Bronchial epithelial cell (primary cell): ENCODE measurements at regions not wholly inside any gene's neighbourhood (a gene's known extent, or its start where the extent isn't known, plus 50 kb on each side); places are given as distances from the start of the nearest gene placed in this dataset.

ENCODE experiments used
- DNase-seq: peaks from one replicate; pipeline ENCODE4 v3.0.0-alpha.2; 2010; ENCODE audit warnings: low read depth
- FAIRE-seq: peaks from 2 replicates; lab custom pipeline; 2011; peaks lifted over from hg19 to GRCh38; lab: Jason Lieb, UNC
- H3K27me3 ChIP-seq: 2 replicates; pipeline ENCODE4 v1.5.1; 2011; ENCODE audit warnings: low read length; ENCODE audit not compliant: control insufficient read depth, insufficient read depth
- H3K36me3 ChIP-seq: 2 replicates; pipeline ENCODE4 v1.5.1; 2011; ENCODE audit warnings: low read length; ENCODE audit not compliant: control insufficient read depth, insufficient read depth
- H3K4me3 ChIP-seq: 2 replicates; pipeline ENCODE4 v1.5.1; 2011; ENCODE audit warnings: mild to moderate bottlenecking, low read depth, low read length, control low read depth
- TF ChIP-seq, protein P1 (sequence below): IDR thresholded peaks from 2 replicates; pipeline ENCODE4 v1.5.1; 2011; ENCODE audit warnings: mild to moderate bottlenecking, moderate library complexity, low read length, control low read depth, inconsistent platforms; ENCODE audit not compliant: insufficient read depth, severe bottlenecking

DNA sequence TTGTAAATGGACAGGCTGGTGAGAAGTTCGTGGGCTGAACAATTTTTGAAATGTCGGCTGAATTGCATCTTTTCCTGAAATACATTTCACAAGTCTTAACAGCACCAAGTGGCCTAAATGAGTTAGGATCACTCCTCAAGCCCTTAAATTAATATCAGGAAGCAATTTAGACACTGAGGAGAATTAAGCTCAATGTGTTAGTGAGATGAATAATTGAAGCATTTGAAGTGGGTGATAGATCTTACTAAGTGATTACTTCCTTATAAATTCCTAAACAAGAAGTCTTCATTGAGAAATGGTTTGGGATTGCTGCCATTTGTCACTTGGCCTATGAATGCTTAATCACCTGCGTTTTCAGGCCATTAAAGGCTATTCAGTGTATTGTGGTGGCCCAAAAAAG is 116.8 kb downstream of the NAA11 start:
- TF ChIP-seq, protein P1, sequence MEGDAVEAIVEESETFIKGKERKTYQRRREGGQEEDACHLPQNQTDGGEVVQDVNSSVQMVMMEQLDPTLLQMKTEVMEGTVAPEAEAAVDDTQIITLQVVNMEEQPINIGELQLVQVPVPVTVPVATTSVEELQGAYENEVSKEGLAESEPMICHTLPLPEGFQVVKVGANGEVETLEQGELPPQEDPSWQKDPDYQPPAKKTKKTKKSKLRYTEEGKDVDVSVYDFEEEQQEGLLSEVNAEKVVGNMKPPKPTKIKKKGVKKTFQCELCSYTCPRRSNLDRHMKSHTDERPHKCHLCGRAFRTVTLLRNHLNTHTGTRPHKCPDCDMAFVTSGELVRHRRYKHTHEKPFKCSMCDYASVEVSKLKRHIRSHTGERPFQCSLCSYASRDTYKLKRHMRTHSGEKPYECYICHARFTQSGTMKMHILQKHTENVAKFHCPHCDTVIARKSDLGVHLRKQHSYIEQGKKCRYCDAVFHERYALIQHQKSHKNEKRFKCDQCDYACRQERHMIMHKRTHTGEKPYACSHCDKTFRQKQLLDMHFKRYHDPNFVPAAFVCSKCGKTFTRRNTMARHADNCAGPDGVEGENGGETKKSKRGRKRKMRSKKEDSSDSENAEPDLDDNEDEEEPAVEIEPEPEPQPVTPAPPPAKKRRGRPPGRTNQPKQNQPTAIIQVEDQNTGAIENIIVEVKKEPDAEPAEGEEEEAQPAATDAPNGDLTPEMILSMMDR, result no peak
- DNase-seq (no peak), FAIRE-seq (no peak)
- H3K36me3 ChIP-seq, result no peaks in the 10 kb centered on the region
- H3K4me3 ChIP-seq, result no peak overlapping the region
- no peaks in the 10 kb centered on the region for H3K27me3 ChIP-seq

DNA sequence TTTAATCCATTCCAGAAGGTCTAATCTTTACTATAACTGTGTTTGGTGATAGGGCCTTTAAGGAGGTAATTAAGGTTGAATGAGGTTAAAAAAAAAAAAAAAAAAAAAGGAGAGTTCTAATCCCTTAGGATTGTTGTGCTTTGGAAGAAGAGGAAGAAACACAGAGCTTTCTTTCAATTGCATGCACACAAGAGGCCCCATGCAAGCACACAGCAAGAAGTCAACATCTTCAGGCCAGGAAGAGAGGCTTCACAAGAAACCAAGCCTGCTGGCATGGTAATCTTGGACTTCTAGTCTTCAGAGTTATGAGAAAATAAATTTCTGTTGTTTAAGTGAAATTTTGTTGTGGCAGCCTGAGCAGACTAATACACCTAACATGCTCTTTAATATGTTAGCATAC is 118.6 kb downstream of the NAA11 start:
- Histone ChIP-seq H3K36me3 (no peaks in the 10 kb centered on the region), H3K4me3 (no peak overlapping the region), H3K27me3 (no peaks in the 10 kb centered on the region)
- TF ChIP-seq, protein P1, result no peak
- no peak for FAIRE-seq
- DNase-seq, result no peak

DNA sequence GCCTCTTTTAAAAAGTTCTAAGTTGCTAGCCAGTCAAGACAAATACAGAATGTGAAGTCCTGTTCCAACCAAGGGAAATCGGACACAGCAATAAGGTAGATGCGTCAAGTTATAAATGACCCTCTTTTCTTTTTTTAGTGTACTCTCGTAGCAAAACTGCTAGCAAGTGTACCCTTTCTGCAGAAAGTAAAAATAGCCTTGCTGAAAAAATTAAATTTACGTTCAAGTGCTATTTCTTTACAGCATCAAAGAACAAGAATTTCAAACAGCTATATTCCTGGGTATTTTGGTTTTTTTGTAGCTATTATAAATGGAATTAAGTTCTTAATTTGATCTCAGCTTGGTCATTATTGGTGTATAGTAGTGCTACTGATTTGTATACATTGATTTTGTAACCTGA is 119.2 kb downstream of the NAA11 start:
- no peaks in the 10 kb centered on the region for H3K36me3 ChIP-seq
- DNase-seq (no peak), FAIRE-seq (no peak)
- TF ChIP-seq, protein P1, result no peak
- H3K27me3 ChIP-seq, result no peaks in the 10 kb centered on the region
- no peak overlapping the region for H3K4me3 ChIP-seq

DNA sequence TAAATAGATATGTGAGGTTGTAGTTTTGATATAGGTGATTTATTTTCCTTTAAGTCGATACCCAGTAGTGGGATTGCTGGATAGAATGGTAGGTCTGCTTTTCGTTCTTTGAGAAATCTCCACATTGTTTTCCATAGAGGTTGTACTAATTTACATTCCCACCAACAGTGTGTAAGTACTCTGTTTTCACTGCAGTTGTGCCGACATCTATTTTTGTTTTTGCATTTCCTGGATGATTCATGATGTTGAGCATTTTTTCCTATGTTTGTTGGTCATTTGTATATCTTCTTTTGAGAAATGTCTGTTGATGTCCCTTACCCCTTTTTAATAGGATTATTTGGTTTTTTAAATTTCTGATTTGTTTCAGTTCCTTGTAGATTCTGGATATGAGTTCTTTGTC is 120.7 kb downstream of the NAA11 start:
- Histone ChIP-seq H3K27me3 (no peaks in the 10 kb centered on the region), H3K36me3 (no peaks in the 10 kb centered on the region), H3K4me3 (no peak overlapping the region)
- TF ChIP-seq, protein P1, result no peak
- DNase-seq (no peak), FAIRE-seq (no peak)

DNA sequence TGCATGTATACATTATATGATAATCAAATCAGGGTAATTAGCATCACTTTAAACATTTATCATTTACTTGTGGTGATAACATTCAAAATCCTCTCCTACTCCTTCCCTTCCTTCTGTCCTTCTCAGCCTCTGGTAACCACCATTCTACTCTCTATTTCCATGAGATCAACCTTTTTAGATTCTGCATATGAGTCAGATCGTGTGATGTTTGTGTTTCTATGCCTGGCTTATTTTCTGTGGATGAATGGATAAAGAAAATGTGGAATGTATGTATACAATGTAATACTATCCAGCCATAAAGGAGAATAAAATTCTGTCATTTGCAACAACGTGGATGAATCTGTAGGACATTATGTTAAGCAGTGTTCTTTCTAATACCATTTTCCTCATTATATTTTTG is 123.9 kb downstream of the NAA11 start:
- no peak for FAIRE-seq
- H3K36me3 ChIP-seq, result no peaks in the 10 kb centered on the region
- TF ChIP-seq, protein P1, result no peak
- H3K4me3 ChIP-seq, result no peak overlapping the region
- no peaks in the 10 kb centered on the region for H3K27me3 ChIP-seq
- DNase-seq, result no peak

DNA sequence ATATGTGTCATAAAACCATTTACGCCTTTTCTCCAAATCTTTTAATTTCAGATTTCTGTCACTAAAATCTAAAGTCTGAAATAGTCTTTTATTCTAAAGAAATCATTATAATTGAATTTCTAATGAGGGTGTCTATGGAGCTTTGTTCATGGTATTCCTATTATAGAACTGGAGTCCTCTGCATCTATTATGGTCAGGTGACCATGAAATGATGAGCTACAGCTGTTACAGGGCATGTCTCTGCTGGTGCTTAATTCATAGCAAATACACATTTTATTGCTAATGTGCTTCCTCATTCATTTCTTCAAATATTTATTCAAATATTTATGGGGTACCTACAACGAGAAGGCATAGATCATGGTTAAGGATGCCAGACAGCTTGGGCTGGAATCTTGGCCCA is 126.1 kb downstream of the NAA11 start:
- Histone ChIP-seq H3K36me3 (no peaks in the 10 kb centered on the region), H3K4me3 (no peak overlapping the region), H3K27me3 (no peaks in the 10 kb centered on the region)
- TF ChIP-seq, protein P1, result no peak
- no peak for DNase-seq
- no peak for FAIRE-seq
